SK-N-SH treated with all-trans-retinoic acid at 6 μM for 48 hours (cell line): ENCODE measurements at regions not wholly inside any gene's neighbourhood (a gene's known extent, or its start where the extent isn't known, plus 50 kb on each side); places are given as distances from the start of the nearest gene placed in this dataset.
A peak's percentile ranks its signal among the peaks of the same experiment; 100 is the strongest.

Experiments
- ATAC-seq: fragments of 200-7000 bp; cut with Tn5 transposase; 3 replicates; pipeline ENCODE4 v1.9.1; 2020; ENCODE audit warnings: mild to moderate bottlenecking, moderate library complexity
- ARNTL ChIP-seq: fragments of 450-650 bp; formaldehyde crosslinking; IDR thresholded peaks from 2 replicates; pipeline ENCODE4 v1.5.0; 2020; ENCODE audit warnings: low read depth, mild to moderate bottlenecking, moderate library complexity, borderline replicate concordance
- BACH2 ChIP-seq: fragments of 250-450 bp; sonication (Bioruptor Pico); IDR thresholded peaks from 2 replicates; pipeline ENCODE4 v1.9.0; 2021; ENCODE audit warnings: mild to moderate bottlenecking, borderline replicate concordance
- CREB5 ChIP-seq: fragments of 250-450 bp; sonication (Bioruptor Pico); IDR thresholded peaks from 2 replicates; pipeline ENCODE4 v1.5.1; 2020; ENCODE audit warnings: low read depth, mild to moderate bottlenecking, moderate library complexity
- CSDC2 ChIP-seq: fragments of 250-450 bp; sonication (Bioruptor Pico); IDR thresholded peaks from 2 replicates; pipeline ENCODE4 v1.5.0; 2020; ENCODE audit warnings: mild to moderate bottlenecking, moderate library complexity
- CSRNP3 ChIP-seq: fragments of 250-450 bp; sonication (Bioruptor Pico); IDR thresholded peaks from 2 replicates; pipeline ENCODE4 v1.5.1; 2021; ENCODE audit warnings: mild to moderate bottlenecking, moderate library complexity
- ESRRG ChIP-seq: fragments of 250-450 bp; sonication (Bioruptor Pico); IDR thresholded peaks from 2 replicates; pipeline ENCODE4 v1.6.1; 2021; ENCODE audit warnings: mild to moderate bottlenecking
- GLIS3 ChIP-seq: fragments of 250-450 bp; sonication (Bioruptor Pico); IDR thresholded peaks from 2 replicates; pipeline ENCODE4 v1.5.0; 2020; ENCODE audit warnings: mild to moderate bottlenecking, moderate library complexity
- ISL1 ChIP-seq: fragments of 250-450 bp; sonication (Bioruptor Pico); IDR thresholded peaks from 2 replicates; pipeline ENCODE4 v2.1.2; 2022; ENCODE audit warnings: mild to moderate bottlenecking, moderate library complexity
- PATZ1 ChIP-seq: fragments of 250-450 bp; sonication (Bioruptor Pico); IDR thresholded peaks from 2 replicates; pipeline ENCODE4 v1.8.0; 2020; ENCODE audit warnings: mild to moderate bottlenecking, moderate library complexity, borderline replicate concordance
- PPARA ChIP-seq: fragments of 250-450 bp; sonication (Bioruptor Pico); IDR thresholded peaks from 2 replicates; pipeline ENCODE4 v1.5.0; 2020; ENCODE audit warnings: mild to moderate bottlenecking, borderline replicate concordance
- SNAI2 ChIP-seq: fragments of 250-450 bp; sonication (Bioruptor Pico); IDR thresholded peaks from 2 replicates; pipeline ENCODE4 v1.5.0; 2020; ENCODE audit warnings: mild to moderate bottlenecking, moderate library complexity
- TCF4 ChIP-seq: fragments of 250-450 bp; sonication (Bioruptor Pico); IDR thresholded peaks from 2 replicates; pipeline ENCODE4 v1.8.0; 2021; ENCODE audit warnings: mild to moderate bottlenecking, moderate library complexity, borderline replicate concordance
- TOX ChIP-seq: fragments of 250-450 bp; sonication (Bioruptor Pico); IDR thresholded peaks from 2 replicates; pipeline ENCODE4 v1.8.0; 2021; ENCODE audit warnings: mild to moderate bottlenecking, moderate library complexity, borderline replicate concordance
- TSHZ2 ChIP-seq: fragments of 250-450 bp; sonication (Bioruptor Pico); IDR thresholded peaks from 2 replicates; pipeline ENCODE4 v1.5.0; 2020; ENCODE audit warnings: mild to moderate bottlenecking, moderate library complexity
- ZC3H10 ChIP-seq: fragments of 250-450 bp; sonication (Bioruptor Pico); IDR thresholded peaks from 2 replicates; pipeline ENCODE4 v1.5.1; 2021; ENCODE audit warnings: mild to moderate bottlenecking, moderate library complexity
- ZFP3 ChIP-seq: fragments of 250-450 bp; sonication (Bioruptor Pico); IDR thresholded peaks from 2 replicates; pipeline ENCODE4 v1.5.0; 2020; ENCODE audit warnings: mild to moderate bottlenecking, moderate library complexity
- ZNF565 ChIP-seq: fragments of 450-650 bp; formaldehyde crosslinking; conservative IDR thresholded peaks from 2 replicates; pipeline ENCODE4 v1.5.0; 2020; ENCODE audit warnings: low read depth, mild to moderate bottlenecking, moderate library complexity
- ZNF70 ChIP-seq: fragments of 450-650 bp; formaldehyde crosslinking; IDR thresholded peaks from 2 replicates; pipeline ENCODE4 v1.5.0; 2020; ENCODE audit warnings: mild to moderate bottlenecking, moderate library complexity
- ZNF8 ChIP-seq: fragments of 450-650 bp; formaldehyde crosslinking; IDR thresholded peaks from 2 replicates; pipeline ENCODE4 v1.5.0; 2020; ENCODE audit warnings: mild to moderate bottlenecking, moderate library complexity

GRCh38 chr16:64416216-64417005, 705.5 kb downstream of the CDH11 start:
- peak; percentile 64 for ATAC-seq
- TF ChIP-seq ISL1 (CRISPR knock-in tag) = no peak
- TF ChIP-seq, all 23 proteins: peak for 0

GRCh38 chr16:64412578-64413280, 709.1 kb downstream of the CDH11 start:
- peak; percentile 33; the same call in 2 of the 3 replicates for ATAC-seq
- TF ChIP-seq CREB5 (CRISPR knock-in tag) = no peak
- TF ChIP-seq ZFP3 (CRISPR knock-in tag) = no peak
- no peak for TF ChIP-seq ZNF565
- no peak for TF ChIP-seq CSRNP3
- TF ChIP-seq TCF4 (CRISPR knock-in tag) = no peak
- TF ChIP-seq ZC3H10 (CRISPR knock-in tag) = no peak
- TF ChIP-seq CSDC2 (CRISPR knock-in tag) = no peak
- TF ChIP-seq ZNF8 (CRISPR knock-in tag) = no peak
- TF ChIP-seq PATZ1 (CRISPR knock-in tag) = no peak
- no peak for TF ChIP-seq GLIS3 (CRISPR knock-in tag)
- TF ChIP-seq ISL1 (CRISPR knock-in tag) = no peak
- no peak for TF ChIP-seq SNAI2 (CRISPR knock-in tag)
- TF ChIP-seq ARNTL (CRISPR knock-in tag) = no peak
- TF ChIP-seq TSHZ2 (CRISPR knock-in tag) = no peak
- TF ChIP-seq ZNF70 = no peak
- TF ChIP-seq BACH2 (CRISPR knock-in tag) = no peak
- TF ChIP-seq TOX (CRISPR knock-in tag) = no peak

- no peak for TF ChIP-seq ESRRG (CRISPR knock-in tag)
- TF ChIP-seq CREB5 (CRISPR knock-in tag) = no peak
- no peak for TF ChIP-seq PPARA (CRISPR knock-in tag)
- no peak for TF ChIP-seq ISL1 (CRISPR knock-in tag)
- TF ChIP-seq BACH2 (CRISPR knock-in tag) = no peak
- no peak for ATAC-seq
These were observed 711.6 kb downstream of the CDH11 start for GRCh38 chr16:64410306-64410705.
